ENCODE measurements at regions not wholly inside any gene's neighbourhood (a gene's known extent, or its start where the extent isn't known, plus 50 kb on each side); places are given as distances from the start of the nearest gene placed in this dataset.

GRCh38 chr3:190252080-190252479, 70.2 kb downstream of the CLDN1 start:
- TF ChIP-seq, protein P1, sequence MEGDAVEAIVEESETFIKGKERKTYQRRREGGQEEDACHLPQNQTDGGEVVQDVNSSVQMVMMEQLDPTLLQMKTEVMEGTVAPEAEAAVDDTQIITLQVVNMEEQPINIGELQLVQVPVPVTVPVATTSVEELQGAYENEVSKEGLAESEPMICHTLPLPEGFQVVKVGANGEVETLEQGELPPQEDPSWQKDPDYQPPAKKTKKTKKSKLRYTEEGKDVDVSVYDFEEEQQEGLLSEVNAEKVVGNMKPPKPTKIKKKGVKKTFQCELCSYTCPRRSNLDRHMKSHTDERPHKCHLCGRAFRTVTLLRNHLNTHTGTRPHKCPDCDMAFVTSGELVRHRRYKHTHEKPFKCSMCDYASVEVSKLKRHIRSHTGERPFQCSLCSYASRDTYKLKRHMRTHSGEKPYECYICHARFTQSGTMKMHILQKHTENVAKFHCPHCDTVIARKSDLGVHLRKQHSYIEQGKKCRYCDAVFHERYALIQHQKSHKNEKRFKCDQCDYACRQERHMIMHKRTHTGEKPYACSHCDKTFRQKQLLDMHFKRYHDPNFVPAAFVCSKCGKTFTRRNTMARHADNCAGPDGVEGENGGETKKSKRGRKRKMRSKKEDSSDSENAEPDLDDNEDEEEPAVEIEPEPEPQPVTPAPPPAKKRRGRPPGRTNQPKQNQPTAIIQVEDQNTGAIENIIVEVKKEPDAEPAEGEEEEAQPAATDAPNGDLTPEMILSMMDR (conservative IDR thresholded peaks at IDR 0.05), result no peak
- no peaks in the 10 kb centered on the region for H3K27me3 ChIP-seq (ENCODE audit: control insufficient read depth, insufficient read depth, low read length, poor library complexity, severe bottlenecking)
- H3K36me3 Mint-ChIP-seq (ENCODE audit: low read depth), result no peaks in the 10 kb centered on the region
- no peak overlapping the region for H3K4me3 Mint-ChIP-seq
- no peak overlapping the region for H3K27ac ChIP-seq (ENCODE audit: low read depth, low read length)
- 100% methylated on average over 1 of the region's 1 CpG; no CpG with 5 or more reads in 1 of the 2 experiments for WGBS, 2 experiments (ENCODE audit: insufficient coverage in 1 of 2, insufficient read length in 1 of 2)
- H3K9me3 Mint-ChIP-seq, result peaks cover 2% of the 10 kb centered on the region
- no peaks in the 10 kb centered on the region for H3K27me3 Mint-ChIP-seq (ENCODE audit: insufficient read depth)
- peaks cover 5% of the 10 kb centered on the region for H3K4me1 Mint-ChIP-seq
- no peak overlapping the region for H3K9ac ChIP-seq (ENCODE audit: extremely low read depth, low read length, poor library complexity, severe bottlenecking)
- H3K4me3 ChIP-seq (ENCODE audit: low read length), result no peak overlapping the region
- peaks cover 5% of the 10 kb centered on the region for H3K4me1 ChIP-seq (ENCODE audit: control insufficient read depth, insufficient read depth, low read length)
- no peaks in the 10 kb centered on the region for H3K9me3 ChIP-seq (ENCODE audit: control insufficient read depth, low read length)
- H3K27ac Mint-ChIP-seq, result no peak overlapping the region
- no peak for DNase-seq
- no peaks in the 10 kb centered on the region for H3K36me3 ChIP-seq (ENCODE audit: control insufficient read depth, insufficient read depth, low read length)

- no peak overlapping the region for H3K4me3 ChIP-seq (ENCODE audit: low read length)
- WGBS, 2 experiments (ENCODE audit: insufficient coverage in 1 of 2, insufficient read length in 1 of 2), result 78 to 94% methylated on average over 1 to 2 of the region's 2 CpGs
- H3K36me3 ChIP-seq (ENCODE audit: control insufficient read depth, insufficient read depth, low read length), result no peaks in the 10 kb centered on the region
- Mint-ChIP-seq H3K36me3 (ENCODE audit: low read depth) (peaks cover 8% of the 10 kb centered on the region), H3K27me3 (ENCODE audit: insufficient read depth) (no peaks in the 10 kb centered on the region), H3K4me3 (no peak overlapping the region), H3K4me1 (peaks cover 5% of the 10 kb centered on the region), H3K9me3 (peaks cover 28% of the 10 kb centered on the region), H3K27ac (no peak overlapping the region)
- H3K9ac ChIP-seq (ENCODE audit: extremely low read depth, low read length, poor library complexity, severe bottlenecking), result no peak overlapping the region
- H3K27ac ChIP-seq (ENCODE audit: low read depth, low read length), result no peak overlapping the region
- peaks cover 5% of the 10 kb centered on the region for H3K4me1 ChIP-seq (ENCODE audit: control insufficient read depth, insufficient read depth, low read length)
- no peak for DNase-seq
- no peaks in the 10 kb centered on the region for H3K27me3 ChIP-seq (ENCODE audit: control insufficient read depth, insufficient read depth, low read length, poor library complexity, severe bottlenecking)
- H3K9me3 ChIP-seq (ENCODE audit: control insufficient read depth, low read length), result peaks cover 25% of the 10 kb centered on the region
- TF ChIP-seq, protein P1 (conservative IDR thresholded peaks at IDR 0.05), result peak; percentile 60
These were observed 72.8 kb downstream of the CLDN1 start for GRCh38 chr3:190249414-190249813.

DNA sequence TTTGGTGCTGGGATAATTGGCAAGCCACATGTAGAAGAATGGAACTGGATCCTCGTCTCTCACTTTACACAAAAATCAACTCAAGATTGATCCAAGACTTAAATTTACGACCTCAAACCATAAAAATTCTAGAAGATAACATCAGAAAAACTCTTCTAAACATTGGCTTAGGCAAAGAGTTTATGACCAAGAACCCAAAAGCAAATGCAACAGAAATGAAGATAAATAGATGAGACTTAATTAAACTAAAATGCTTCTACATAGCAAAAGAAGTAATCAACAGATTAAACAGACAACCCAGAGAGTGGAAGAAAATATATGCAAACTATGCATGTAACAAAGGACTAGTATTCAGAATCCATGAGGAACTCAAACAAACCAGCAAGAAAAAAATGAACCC, 80.1 kb downstream of the CLDN1 start:
- Mint-ChIP-seq H3K27me3 (ENCODE audit: insufficient read depth) (no peaks in the 10 kb centered on the region), H3K36me3 (ENCODE audit: low read depth) (peaks cover 11% of the 10 kb centered on the region), H3K27ac (no peak overlapping the region), H3K9me3 (peaks cover 74% of the 10 kb centered on the region), H3K4me3 (no peak overlapping the region), H3K4me1 (peaks cover 5% of the 10 kb centered on the region)
- Histone ChIP-seq H3K36me3 (ENCODE audit: control insufficient read depth, insufficient read depth, low read length) (no peaks in the 10 kb centered on the region), H3K4me1 (ENCODE audit: control insufficient read depth, insufficient read depth, low read length) (peaks cover 7% of the 10 kb centered on the region), H3K27ac (ENCODE audit: low read depth, low read length) (no peak overlapping the region), H3K9me3 (ENCODE audit: control insufficient read depth, low read length) (peaks cover 55% of the 10 kb centered on the region), H3K9ac (ENCODE audit: extremely low read depth, low read length, poor library complexity, severe bottlenecking) (no peak overlapping the region), H3K27me3 (ENCODE audit: control insufficient read depth, insufficient read depth, low read length, poor library complexity, severe bottlenecking) (no peaks in the 10 kb centered on the region), H3K4me3 (ENCODE audit: low read length) (no peak overlapping the region)
- DNase-seq, result no peak
- TF ChIP-seq, protein P1 (conservative IDR thresholded peaks at IDR 0.05), result no peak
- 86% methylated on average over 2 of the region's 2 CpGs; no CpG with 5 or more reads in 1 of the 2 experiments for WGBS, 2 experiments (ENCODE audit: insufficient coverage in 1 of 2, insufficient read length in 1 of 2)
